PFSK-1 (cell line): ENCODE measurements at regions not wholly inside any gene's neighbourhood (a gene's known extent, or its start where the extent isn't known, plus 50 kb on each side); places are given as distances from the start of the nearest gene placed in this dataset.

ENCODE experiments used
- FOXP2 ChIP-seq: optimal IDR thresholded peaks from 2 replicates; pipeline ENCODE3; 2011; ENCODE audit warnings: borderline replicate concordance, control low read depth, inconsistent platforms; ENCODE audit not compliant: insufficient read depth; ENCODE audit errors: extremely low read length, extremely low read depth
- POLR2AphosphoS5 ChIP-seq: IDR thresholded peaks from 2 replicates; pipeline ENCODE4 v1.6.1; 2012; ENCODE audit warnings: low read depth, mild to moderate bottlenecking, control low read depth, low read length, moderate library complexity
- REST ChIP-seq, 2 experiments: IDR thresholded peaks; 2 replicates each; pipeline versions ENCODE4 v1.6.1 to v1.8.0; 2011 to 2012; ENCODE audit warnings: low read depth in 2 of 2, low read length in 2 of 2, control low read depth in 1 of 2, inconsistent platforms in 1 of 2, mild to moderate bottlenecking in 1 of 2, moderate library complexity in 1 of 2; ENCODE audit not compliant: insufficient read depth in 1 of 2
- SIN3A ChIP-seq: IDR thresholded peaks from 2 replicates; pipeline ENCODE4 v1.6.1; 2012; ENCODE audit warnings: mild to moderate bottlenecking, low read length, moderate library complexity, borderline replicate concordance; ENCODE audit not compliant: insufficient read depth
- TAF1 ChIP-seq: IDR thresholded peaks from 2 replicates; pipeline ENCODE4 v1.6.1; 2012; ENCODE audit warnings: low read length, control low read depth, borderline replicate concordance; ENCODE audit not compliant: insufficient read depth

DNA sequence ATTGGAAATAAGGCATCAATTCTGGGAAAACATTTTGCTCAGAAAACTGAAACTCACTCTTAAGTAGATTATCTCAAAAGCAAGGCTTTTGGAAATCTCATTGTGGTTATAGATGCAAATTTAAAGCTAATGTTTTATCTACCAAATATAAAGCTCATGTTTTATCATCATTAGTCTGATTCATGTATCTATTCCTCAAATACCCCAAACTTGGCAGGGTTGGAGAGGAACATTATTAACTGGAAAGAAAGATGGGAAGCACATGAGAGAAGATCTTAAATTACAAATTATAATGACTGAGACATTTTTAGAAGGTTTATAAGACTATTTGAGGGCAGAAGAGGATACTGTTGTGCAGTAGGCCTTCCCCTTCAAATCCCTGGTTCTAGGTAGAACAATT is 137.3 kb upstream of the TGFBR2 start:
- TF ChIP-seq SIN3A (no peak), TAF1 (no peak), POLR2AphosphoS5 (no peak)

DNA sequence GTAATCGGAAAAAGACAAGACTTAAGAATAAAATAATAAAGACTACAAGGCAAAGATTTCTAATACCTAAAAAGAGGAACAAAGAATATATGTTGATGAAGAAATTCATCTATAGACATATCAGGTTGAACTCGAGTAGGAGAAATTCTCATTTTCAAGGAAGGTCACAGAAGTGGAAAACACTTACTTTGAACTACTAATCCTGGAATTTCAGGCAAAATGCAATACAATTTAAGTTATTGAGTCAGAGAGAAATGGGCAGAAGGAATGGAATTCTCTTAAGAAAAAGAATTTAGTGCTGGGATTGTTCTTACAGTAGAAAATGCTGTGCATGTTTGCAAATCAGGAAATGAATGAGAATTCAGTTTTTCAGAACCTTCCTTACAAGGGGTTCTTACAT is 135.9 kb upstream of the TGFBR2 start:
- no peak for TF ChIP-seq FOXP2
- no peak for TF ChIP-seq TAF1
- TF ChIP-seq POLR2AphosphoS5, result no peak
- TF ChIP-seq REST (IDR thresholded peaks at IDR 0.05; ENCODE audit: insufficient read depth in 1 of 2, low read depth in 2 of 2, low read length in 2 of 2), result no peak
- no peak for TF ChIP-seq SIN3A

DNA sequence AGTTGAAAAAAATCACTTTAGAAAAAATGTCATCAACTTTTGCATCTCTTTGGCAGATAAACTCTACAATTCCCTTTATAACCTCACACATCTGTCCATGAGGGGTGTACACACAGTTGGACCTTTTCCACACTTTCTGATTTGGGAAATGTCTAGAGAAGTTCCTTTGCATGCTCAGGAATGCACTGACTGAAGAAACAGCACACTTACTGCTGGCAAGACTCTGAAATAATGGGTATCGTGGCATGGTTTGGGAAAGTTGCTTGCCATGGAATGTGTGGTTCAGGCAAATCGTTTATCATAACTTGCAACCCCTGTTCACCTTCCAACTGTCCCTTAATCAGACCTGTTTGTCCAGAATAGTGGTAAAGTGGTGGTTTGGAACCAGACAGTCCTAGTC is 135.3 kb upstream of the TGFBR2 start:
- no peak for TF ChIP-seq SIN3A
- TF ChIP-seq TAF1, result no peak
- no peak for TF ChIP-seq REST (IDR thresholded peaks at IDR 0.05; ENCODE audit: insufficient read depth in 1 of 2, low read depth in 2 of 2, low read length in 2 of 2)
- no peak for TF ChIP-seq POLR2AphosphoS5
- TF ChIP-seq FOXP2, result no peak

DNA sequence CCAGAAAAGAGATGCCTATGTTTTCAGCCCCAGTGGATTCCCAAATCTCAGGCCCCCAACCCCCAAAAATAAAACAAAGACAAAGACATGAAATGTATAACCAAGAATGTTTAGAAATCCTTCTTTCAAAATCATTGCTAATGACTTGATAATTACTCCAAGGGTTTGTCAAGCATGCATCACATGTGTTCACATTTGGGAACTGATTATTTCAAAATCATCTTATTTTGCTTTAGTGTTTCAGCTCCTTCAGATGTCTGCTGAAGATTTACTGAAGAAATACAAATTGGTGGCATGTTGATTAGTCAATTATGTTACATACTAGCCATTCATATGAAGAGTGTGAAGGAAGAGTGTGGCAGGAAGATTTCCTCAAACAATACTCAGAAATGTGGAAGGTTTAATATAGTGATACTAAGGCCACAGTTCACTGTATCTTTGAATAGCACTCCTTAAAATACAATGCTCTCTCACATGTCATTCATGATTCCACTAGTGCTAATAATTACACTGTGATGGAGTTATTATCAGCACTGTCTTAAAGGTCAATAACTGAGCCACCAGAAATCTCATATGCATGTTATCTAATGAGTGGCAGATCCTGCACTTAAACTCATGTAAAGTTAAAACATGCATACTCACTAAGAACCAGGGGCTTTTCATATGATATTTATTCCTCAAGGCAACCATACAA is 134.5 kb upstream of the TGFBR2 start:
- TF ChIP-seq SIN3A (no peak), POLR2AphosphoS5 (no peak), FOXP2 (no peak), REST (IDR thresholded peaks at IDR 0.05; ENCODE audit: insufficient read depth in 1 of 2, low read depth in 2 of 2, low read length in 2 of 2) (no peak), TAF1 (no peak)

GRCh38 chr3:30473374-30474051 is 132.9 kb upstream of the TGFBR2 start:
- no peak for TF ChIP-seq POLR2AphosphoS5
- TF ChIP-seq FOXP2, result no peak
- TF ChIP-seq SIN3A, result no peak
- no peak for TF ChIP-seq REST (IDR thresholded peaks at IDR 0.05; ENCODE audit: insufficient read depth in 1 of 2, low read depth in 2 of 2, low read length in 2 of 2)
- TF ChIP-seq TAF1, result no peak
